Fibroblast of skin of right quadriceps (primary cell): ENCODE measurements at regions not wholly inside any gene's neighbourhood (a gene's known extent, or its start where the extent isn't known, plus 50 kb on each side); places are given as distances from the start of the nearest gene placed in this dataset.
"Not testable (repeated sequence)": the region's sequence is repeated elsewhere in the genome, so short reads cannot be mapped to it uniquely, and the experiment has no call there.

Experiments
- DNase-seq: peaks from one replicate; pipeline ENCODE4 v3.0.0-alpha.2; 2013

GRCh38 chr12:91267039-91267438 is 84.4 kb upstream of the DCN start:
- DNase-seq, result no peak

- no peak for DNase-seq
Measured at GRCh38 chr12:91264178-91264577, 81.6 kb upstream of the DCN start.

GRCh38 chr12:91261820-91262676 is 79.4 kb upstream of the DCN start:
- DNase-seq, result no peak

GRCh38 chr12:91256411-91256810 is 73.8 kb upstream of the DCN start:
- DNase-seq, result peak; percentile 34

- DNase-seq, result no peak
Measured at GRCh38 chr12:91252341-91252740, 69.7 kb upstream of the DCN start.

- DNase-seq, result peak; percentile 53
Measured at GRCh38 chr12:91250273-91250665, 67.7 kb upstream of the DCN start.

- DNase-seq, result peak; percentile 72
Measured at GRCh38 chr12:91249518-91250272, 67.1 kb upstream of the DCN start.

- peak; percentile 62 for DNase-seq
Measured at GRCh38 chr12:91249054-91249453, 66.4 kb upstream of the DCN start.

- not testable (repeated sequence) for DNase-seq
Measured at GRCh38 chr12:91243177-91243576, 60.6 kb upstream of the DCN start.

GRCh38 chr12:91241756-91242155 is 59.1 kb upstream of the DCN start:
- DNase-seq, result no peak

- no peak for DNase-seq
Measured at GRCh38 chr12:91240386-91241095, 57.9 kb upstream of the DCN start.

GRCh38 chr12:91239481-91239880 is 56.9 kb upstream of the DCN start:
- DNase-seq, result no peak
